Suppressor macrophage treated with lipopolysaccharide for 4 hours (primary cell): ENCODE measurements at regions not wholly inside any gene's neighbourhood (a gene's known extent, or its start where the extent isn't known, plus 50 kb on each side); places are given as distances from the start of the nearest gene placed in this dataset.
"Not testable (repeated sequence)": the region's sequence is repeated elsewhere in the genome, so short reads cannot be mapped to it uniquely, and the experiment has no call there.

ENCODE experiments used
- DNase-seq: peaks from one replicate; pipeline ENCODE4 v3.0.0-alpha.2; 2020

GRCh38 chr4:43457866-43458265 lies 565.4 kb downstream of the GRXCR1 start:
- DNase-seq, result no peak

- DNase-seq, result no peak
Observed at GRCh38 chr4:43458293-43458692, 565.8 kb downstream of the GRXCR1 start.

DNA sequence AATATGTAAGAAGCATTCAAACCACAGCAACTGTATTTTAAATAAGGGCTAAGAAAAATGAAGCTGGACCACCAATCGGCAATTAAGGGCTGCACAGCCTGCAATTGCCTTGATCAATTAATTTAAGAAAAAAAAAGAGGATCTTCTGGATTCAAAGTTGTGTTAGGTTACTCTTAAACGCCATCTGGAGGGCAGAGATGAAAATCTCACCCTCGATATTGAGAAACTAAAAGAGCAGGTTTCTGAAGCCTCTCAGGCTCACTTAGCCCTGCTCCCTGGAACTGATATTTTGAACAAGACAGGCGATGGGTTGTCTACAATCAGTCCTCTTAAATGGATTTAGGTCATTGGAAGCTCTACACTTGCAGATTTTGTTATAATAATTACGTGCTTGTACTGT lies 579.4 kb downstream of the GRXCR1 start:
- no peak for DNase-seq

GRCh38 chr4:43481526-43481925 lies 589.0 kb downstream of the GRXCR1 start:
- no peak for DNase-seq

GRCh38 chr4:43485196-43485595 lies 592.7 kb downstream of the GRXCR1 start:
- no peak for DNase-seq

DNA sequence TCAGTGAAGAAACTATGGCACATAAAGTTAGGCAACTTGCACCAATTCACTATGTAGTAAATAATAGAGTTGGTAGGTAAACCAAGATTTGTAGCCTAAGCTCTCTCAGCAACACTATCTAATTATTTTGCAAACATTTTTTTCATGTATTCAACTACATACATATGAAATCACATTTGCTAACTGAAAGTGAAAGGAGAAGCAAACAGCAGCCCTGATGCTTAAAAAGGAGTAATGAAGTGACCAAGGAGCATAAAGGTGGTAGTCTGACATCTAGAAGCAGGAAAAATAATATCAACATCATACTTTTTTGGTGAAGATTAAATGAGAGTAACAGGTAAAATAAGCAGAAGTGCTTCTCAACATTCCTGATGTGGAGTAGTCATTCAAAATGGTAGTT lies 603.7 kb downstream of the GRXCR1 start:
- DNase-seq, result no peak

DNA sequence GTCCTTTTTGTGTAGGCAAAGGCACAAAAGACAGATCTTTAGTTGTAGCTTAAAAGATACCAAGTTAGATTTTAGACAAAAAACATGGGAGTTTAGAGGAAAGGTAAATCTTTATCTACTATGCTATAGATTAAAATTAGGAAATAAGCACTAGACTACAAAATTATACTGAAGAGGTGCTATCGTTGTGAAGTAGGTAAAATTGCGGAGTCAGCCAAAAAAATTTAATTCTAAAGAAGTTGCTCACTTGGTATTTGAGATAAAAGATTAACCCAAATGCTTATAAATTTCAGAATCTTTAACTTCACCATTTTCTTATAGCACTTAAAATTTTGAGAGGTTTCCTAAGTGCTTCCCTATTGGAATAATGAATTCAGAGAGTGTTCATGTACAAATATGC lies 604.1 kb downstream of the GRXCR1 start:
- DNase-seq, result no peak

DNA sequence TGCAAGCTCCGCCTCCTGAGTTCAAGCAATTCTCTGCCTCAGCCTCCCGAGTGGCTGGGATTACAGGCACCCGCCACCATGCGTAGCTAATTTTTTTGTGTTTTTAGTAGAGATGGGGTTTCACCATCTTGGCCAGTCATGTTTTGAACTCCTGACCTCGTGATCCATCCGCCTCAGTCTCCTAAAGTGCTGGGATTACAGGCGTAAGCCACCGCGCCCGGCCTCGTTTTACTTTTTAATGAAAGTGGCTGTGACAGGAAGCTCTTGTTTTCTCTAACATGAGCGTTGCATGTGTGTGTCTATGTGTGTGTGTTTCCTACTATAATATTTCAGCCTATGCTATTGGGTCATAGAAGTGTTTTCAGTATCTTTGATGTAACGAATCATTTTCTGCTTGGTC lies 613.3 kb downstream of the GRXCR1 start:
- not testable (repeated sequence) for DNase-seq

DNA sequence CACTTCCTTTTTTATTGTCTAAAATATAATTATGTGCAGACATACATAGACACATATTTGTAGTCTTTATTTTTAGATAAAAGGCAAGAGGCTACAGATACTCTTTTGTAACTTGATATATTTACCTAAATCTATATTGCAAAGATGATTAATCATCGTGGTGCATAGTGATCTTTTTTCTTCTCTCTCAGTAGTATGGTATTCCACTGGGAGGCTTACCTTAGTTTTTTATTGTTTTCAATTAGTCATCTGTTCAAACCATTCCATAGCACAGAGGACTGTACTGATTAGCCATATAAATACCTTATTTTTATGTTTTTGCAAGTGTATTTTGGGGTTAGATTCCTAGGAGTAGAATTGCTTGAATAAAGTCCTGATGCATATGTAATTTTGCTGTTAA lies 619.7 kb downstream of the GRXCR1 start:
- DNase-seq, result no peak

DNA sequence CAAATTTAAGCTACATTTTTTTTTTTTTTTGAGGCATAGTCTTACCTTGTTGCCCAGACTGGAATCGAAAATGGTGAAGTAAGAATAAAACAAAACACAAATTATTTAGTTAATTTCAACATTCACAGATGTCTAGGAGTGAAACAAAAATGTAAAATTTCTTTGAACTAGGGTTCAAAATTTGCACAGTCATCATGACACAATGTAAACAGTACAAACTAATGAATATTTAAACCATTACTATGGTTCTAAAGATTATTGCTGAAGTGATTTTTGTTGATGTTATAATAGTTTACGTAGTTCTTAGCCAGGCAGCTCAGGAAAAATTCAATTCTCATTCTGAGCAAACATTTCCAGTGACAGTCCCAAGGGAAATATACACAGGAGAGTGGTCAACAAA lies 633.1 kb downstream of the GRXCR1 start:
- no peak for DNase-seq

- DNase-seq, result no peak
Observed at GRCh38 chr4:43547561-43547960, 655.0 kb downstream of the GRXCR1 start.

- DNase-seq, result no peak
Observed at GRCh38 chr4:43550981-43551627, 658.6 kb downstream of the GRXCR1 start.

- DNase-seq, result no peak
Observed at GRCh38 chr4:43556262-43556661, 663.7 kb downstream of the GRXCR1 start.

GRCh38 chr4:43560047-43560446 lies 667.5 kb downstream of the GRXCR1 start:
- DNase-seq, result no peak

- DNase-seq, result no peak
Observed at GRCh38 chr4:43564107-43564506, 671.6 kb downstream of the GRXCR1 start.

GRCh38 chr4:43564591-43564990 lies 672.1 kb downstream of the GRXCR1 start:
- no peak for DNase-seq

DNA sequence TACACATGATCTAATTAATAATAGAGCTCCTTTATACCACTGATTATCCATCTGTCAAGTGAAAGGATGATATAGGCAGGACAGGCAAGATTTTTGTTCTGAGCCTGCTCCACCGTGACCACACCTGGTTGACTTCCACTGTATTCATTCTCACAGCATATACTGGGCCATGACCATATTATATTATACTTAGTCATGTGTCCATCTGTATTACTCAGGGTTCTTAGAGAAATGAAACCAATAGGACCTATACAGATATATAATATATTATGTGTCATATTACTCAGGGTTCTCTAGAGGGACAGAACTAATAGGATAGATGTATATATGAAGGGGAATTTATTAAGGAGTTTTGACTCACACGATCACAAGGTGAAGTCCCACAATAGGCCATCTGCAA lies 675.1 kb downstream of the GRXCR1 start:
- DNase-seq, result no peak

GRCh38 chr4:43586813-43587212 lies 694.3 kb downstream of the GRXCR1 start:
- DNase-seq, result no peak

GRCh38 chr4:43587758-43588157 lies 695.2 kb downstream of the GRXCR1 start:
- DNase-seq, result no peak

DNA sequence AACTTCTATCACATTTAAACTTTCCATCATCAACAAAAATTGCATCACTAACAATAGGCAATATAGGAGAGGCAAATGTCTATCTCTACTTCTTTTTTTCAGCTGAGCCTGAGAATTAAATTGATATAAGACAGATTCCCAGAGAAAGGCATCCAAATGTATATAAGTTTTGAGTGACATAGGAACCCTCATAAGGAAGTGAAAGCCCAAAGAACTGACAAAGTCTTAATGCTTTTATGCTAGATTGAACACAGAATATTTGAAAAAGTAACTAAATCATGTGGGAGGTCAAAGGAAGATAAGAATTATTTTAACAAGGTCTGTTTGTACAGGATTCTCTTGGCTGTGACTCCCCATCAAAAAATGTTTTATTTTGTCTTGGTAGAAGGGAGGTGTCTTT lies 714.9 kb downstream of the GRXCR1 start:
- DNase-seq, result no peak

DNA sequence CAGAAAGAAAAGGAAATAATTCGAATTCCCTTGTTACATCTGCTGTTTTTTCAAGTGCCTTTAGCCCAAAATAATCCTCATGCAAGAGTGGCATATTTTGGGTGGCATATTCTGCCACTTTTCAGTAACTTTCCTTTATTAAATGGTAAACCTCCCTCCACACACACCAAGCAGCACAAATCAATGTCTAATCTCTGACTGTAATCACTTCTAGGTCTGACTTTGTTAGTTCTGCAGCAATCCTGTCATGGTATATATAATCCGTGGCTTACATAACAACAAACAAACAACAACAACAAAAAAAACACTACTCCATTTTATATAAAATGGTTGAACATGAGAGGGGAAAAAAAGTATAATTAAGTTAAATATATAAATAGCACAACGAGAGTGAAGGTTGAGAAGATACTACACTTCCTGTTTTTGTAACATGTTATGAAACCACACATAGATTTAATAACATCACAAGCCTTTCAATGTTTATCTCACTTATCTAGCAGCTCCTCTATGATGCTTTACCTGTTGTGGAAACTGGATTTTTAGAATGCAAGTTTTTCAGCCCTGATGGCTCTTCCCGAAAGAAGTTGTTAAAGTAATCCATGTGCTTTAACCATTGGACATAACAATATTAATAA lies 715.4 kb downstream of the GRXCR1 start:
- DNase-seq, result no peak

DNA sequence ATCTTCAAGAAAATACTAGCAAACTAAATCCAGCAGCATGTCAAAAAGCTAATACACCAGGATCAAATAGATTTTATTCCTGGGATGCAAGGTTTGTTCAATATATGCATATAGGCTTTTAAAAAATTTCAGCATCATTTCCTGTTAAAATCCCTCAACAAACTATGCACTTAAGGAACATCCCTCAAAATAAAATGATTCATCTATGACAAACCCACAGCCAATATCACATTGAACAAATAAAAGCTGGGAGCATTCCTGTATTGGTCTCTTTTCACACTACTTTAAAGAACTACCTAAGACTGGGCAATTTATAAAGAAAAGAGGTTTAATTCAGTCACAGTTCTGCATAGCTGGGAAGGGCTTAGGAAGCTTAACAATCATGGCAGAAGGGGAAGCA lies 726.7 kb downstream of the GRXCR1 start:
- DNase-seq, result no peak

- DNase-seq, result not testable (repeated sequence)
Observed at GRCh38 chr4:43637893-43638292, 745.4 kb downstream of the GRXCR1 start.

- DNase-seq, result no peak
Observed at GRCh38 chr4:43651991-43652390, 759.5 kb downstream of the GRXCR1 start.

- not testable (repeated sequence) for DNase-seq
Observed at GRCh38 chr4:43659547-43659946, 767.0 kb downstream of the GRXCR1 start.
